Nephron progenitor cell (in vitro differentiated cells): ENCODE measurements at regions not wholly inside any gene's neighbourhood (a gene's known extent, or its start where the extent isn't known, plus 50 kb on each side); places are given as distances from the start of the nearest gene placed in this dataset.
"Not testable (repeated sequence)": the region's sequence is repeated elsewhere in the genome, so short reads cannot be mapped to it uniquely, and the experiment has no call there.

Experiments used
- DNase-seq: peaks from one replicate; pipeline ENCODE4 v3.0.0; 2021
- H3K27ac Mint-ChIP-seq: 2 replicates; pipeline ENCODE4 v1.8.0; 2021; ENCODE audit warnings: mild to moderate bottlenecking, moderate library complexity, mixed read lengths
- H3K27me3 Mint-ChIP-seq: 2 replicates; pipeline ENCODE4 v1.8.0; 2021; ENCODE audit warnings: mild to moderate bottlenecking, low read depth, mixed read lengths; ENCODE audit not compliant: poor library complexity
- H3K36me3 Mint-ChIP-seq: 2 replicates; pipeline ENCODE4 v1.8.0; 2021; ENCODE audit warnings: low read depth, mixed read lengths
- H3K4me1 Mint-ChIP-seq: 2 replicates; pipeline ENCODE4 v1.8.0; 2021; ENCODE audit warnings: mixed read lengths
- H3K4me3 Mint-ChIP-seq: 2 replicates; pipeline ENCODE4 v1.8.0; 2021; ENCODE audit warnings: mild to moderate bottlenecking, moderate library complexity, mixed read lengths
- H3K9me3 Mint-ChIP-seq: 2 replicates; pipeline ENCODE4 v1.8.0; 2021; ENCODE audit warnings: mild to moderate bottlenecking, moderate library complexity, mixed read lengths
- TF ChIP-seq, protein P1 (sequence below): fragments of 200-600 bp; sonication (generic); IDR thresholded peaks from 2 replicates; pipeline ENCODE4 v1.5.0; 2021; ENCODE audit warnings: antibody characterized with exemption

DNA sequence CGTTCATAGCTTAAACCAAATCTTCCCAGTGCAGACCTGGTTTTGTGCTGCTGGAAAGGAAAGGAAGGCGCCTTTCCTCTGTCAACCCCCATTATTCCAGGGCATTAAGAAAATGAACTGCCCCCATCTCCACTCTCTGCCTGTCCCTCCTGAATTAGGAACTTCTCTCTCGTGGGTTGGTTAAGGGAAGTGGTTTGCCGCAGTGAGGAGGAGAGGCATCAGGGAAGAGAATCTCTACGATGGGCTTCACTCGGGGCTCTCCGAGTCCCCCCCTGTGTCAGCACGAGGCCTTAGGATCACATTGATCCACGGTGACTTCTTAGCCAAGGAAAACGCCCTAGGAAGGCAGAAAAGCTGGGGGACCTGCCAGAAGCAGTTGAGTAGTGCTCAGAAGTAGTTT, 53.9 kb upstream of the LYZL2 start:
- no peak overlapping the region for H3K4me3 Mint-ChIP-seq
- no peak overlapping the region for H3K27ac Mint-ChIP-seq
- DNase-seq, result no peak
- H3K4me1 Mint-ChIP-seq, result peaks cover 3% of the 10 kb centered on the region
- TF ChIP-seq, protein P1, sequence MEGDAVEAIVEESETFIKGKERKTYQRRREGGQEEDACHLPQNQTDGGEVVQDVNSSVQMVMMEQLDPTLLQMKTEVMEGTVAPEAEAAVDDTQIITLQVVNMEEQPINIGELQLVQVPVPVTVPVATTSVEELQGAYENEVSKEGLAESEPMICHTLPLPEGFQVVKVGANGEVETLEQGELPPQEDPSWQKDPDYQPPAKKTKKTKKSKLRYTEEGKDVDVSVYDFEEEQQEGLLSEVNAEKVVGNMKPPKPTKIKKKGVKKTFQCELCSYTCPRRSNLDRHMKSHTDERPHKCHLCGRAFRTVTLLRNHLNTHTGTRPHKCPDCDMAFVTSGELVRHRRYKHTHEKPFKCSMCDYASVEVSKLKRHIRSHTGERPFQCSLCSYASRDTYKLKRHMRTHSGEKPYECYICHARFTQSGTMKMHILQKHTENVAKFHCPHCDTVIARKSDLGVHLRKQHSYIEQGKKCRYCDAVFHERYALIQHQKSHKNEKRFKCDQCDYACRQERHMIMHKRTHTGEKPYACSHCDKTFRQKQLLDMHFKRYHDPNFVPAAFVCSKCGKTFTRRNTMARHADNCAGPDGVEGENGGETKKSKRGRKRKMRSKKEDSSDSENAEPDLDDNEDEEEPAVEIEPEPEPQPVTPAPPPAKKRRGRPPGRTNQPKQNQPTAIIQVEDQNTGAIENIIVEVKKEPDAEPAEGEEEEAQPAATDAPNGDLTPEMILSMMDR, result no peak
- no peaks in the 10 kb centered on the region for H3K36me3 Mint-ChIP-seq
- peaks cover 15% of the 10 kb centered on the region for H3K27me3 Mint-ChIP-seq
- peaks cover 18% of the 10 kb centered on the region for H3K9me3 Mint-ChIP-seq

DNA sequence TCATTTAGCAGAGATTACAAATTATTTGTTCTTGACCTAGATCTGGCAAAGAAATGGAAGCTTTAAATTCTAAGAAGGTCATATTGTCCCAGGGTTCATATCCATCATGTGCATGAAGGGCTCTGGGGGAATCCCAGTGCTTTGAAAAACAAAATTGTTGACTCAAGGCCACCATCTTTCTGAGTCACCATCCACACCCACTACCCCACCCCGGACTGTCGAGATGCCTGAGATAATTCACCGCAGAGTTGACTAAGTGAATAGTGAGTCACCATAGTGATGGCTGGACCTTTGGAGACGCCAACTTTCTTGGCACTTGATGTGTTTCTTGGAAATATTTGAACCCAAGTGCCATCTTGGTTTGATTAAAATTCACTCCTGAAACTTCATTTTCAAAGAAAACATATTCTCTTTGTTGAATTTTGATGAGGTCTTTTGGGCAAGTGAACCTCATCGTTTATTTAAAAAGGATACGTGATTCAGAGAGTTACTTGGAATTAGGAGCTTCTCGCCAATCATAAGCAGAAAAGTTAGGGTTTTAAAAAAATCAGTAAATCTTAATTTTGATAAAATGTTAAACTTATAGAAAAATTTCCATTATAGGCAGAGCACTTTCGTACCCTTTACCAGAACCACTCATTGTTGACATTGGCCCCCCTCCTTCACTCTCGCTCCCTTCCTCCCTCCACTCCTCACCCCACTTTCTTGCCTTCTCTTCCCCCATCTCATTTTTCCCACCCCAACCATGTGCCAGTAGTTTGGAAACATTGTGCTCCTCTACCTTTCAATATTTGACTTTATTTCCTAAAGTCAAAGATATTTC, 53.0 kb upstream of the LYZL2 start:
- not testable (repeated sequence) for H3K4me3 Mint-ChIP-seq, H3K4me1 Mint-ChIP-seq, H3K27ac Mint-ChIP-seq, DNase-seq, H3K36me3 Mint-ChIP-seq
- Mint-ChIP-seq H3K9me3 (peaks cover 18% of the 10 kb centered on the region), H3K27me3 (peaks cover 12% of the 10 kb centered on the region)

DNA sequence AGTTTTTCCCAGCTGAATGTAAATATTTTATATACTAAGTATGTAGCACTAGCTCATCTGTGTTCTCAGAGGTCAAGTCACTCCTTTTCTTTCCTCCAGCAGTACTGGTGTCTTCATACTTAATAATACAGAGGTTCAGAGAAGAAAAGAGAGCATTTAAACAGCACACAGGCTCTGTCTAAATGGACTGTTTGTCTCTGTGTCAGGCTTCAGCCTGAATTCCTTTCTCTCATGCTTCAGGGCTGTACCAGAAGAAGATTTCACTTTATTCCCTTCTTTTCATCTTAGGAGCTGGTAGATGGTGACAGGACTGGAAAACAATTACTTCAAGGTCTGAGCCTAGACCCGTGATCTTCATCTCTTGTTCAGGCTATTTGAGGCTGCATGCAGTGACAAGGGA, 51.4 kb upstream of the LYZL2 start:
- Mint-ChIP-seq H3K27ac (no peak overlapping the region), H3K4me3 (no peak overlapping the region), H3K9me3 (peaks cover 18% of the 10 kb centered on the region), H3K4me1 (no peaks in the 10 kb centered on the region), H3K36me3 (no peaks in the 10 kb centered on the region), H3K27me3 (peaks cover 6% of the 10 kb centered on the region)
- no peak for DNase-seq
- TF ChIP-seq, protein P1, result no peak
